ENCODE measurements at regions not wholly inside any gene's neighbourhood (a gene's known extent, or its start where the extent isn't known, plus 50 kb on each side); places are given as distances from the start of the nearest gene placed in this dataset.
A peak's percentile ranks its signal among the peaks of the same experiment; 100 is the strongest.

- DNase-seq = no peak
These were observed 1062.5 kb downstream of the BCL11A start for GRCh38 chr2:59490994-59491393.

GRCh38 chr2:59490192-59490591, 1063.3 kb downstream of the BCL11A start:
- no peak for DNase-seq

- DNase-seq = no peak
These were observed 1068.8 kb downstream of the BCL11A start for GRCh38 chr2:59484673-59485072.

GRCh38 chr2:59463426-59463825, 1090.0 kb downstream of the BCL11A start:
- no peak for DNase-seq

GRCh38 chr2:59462422-59463197, 1090.8 kb downstream of the BCL11A start:
- DNase-seq = no peak

- DNase-seq = no peak
These were observed 1092.3 kb downstream of the BCL11A start for GRCh38 chr2:59461127-59461526.

GRCh38 chr2:59458800-59459199, 1094.7 kb downstream of the BCL11A start:
- no peak for DNase-seq

- no peak for DNase-seq
These were observed 1097.2 kb downstream of the BCL11A start for GRCh38 chr2:59456285-59456684.

GRCh38 chr2:59449274-59449673, 1104.2 kb downstream of the BCL11A start:
- no peak for DNase-seq

- no peak for DNase-seq
These were observed 1113.0 kb downstream of the BCL11A start for GRCh38 chr2:59440491-59440890.

- no peak for DNase-seq
These were observed 1117.8 kb downstream of the BCL11A start for GRCh38 chr2:59435635-59436034.

- no peak for DNase-seq
These were observed 1124.5 kb downstream of the BCL11A start for GRCh38 chr2:59428940-59429339.

GRCh38 chr2:59427980-59428379, 1125.5 kb downstream of the BCL11A start:
- no peak for DNase-seq

GRCh38 chr2:59425247-59425646, 1128.2 kb downstream of the BCL11A start:
- no peak for DNase-seq

- peak; percentile 72 for DNase-seq
These were observed 1139.5 kb downstream of the BCL11A start for GRCh38 chr2:59413751-59414570.

- DNase-seq = no peak
These were observed 1154.3 kb downstream of the BCL11A start for GRCh38 chr2:59399126-59399525.

GRCh38 chr2:59398081-59398480, 1155.4 kb downstream of the BCL11A start:
- no peak for DNase-seq

- no peak for DNase-seq
These were observed 1154.0 kb upstream of the FANCL start for GRCh38 chr2:59395119-59395518.

GRCh38 chr2:59391896-59392295, 1150.8 kb upstream of the FANCL start:
- DNase-seq = no peak

GRCh38 chr2:59390581-59390980, 1149.5 kb upstream of the FANCL start:
- DNase-seq = no peak

- no peak for DNase-seq
These were observed 1148.1 kb upstream of the FANCL start for GRCh38 chr2:59389240-59389639.

- no peak for DNase-seq
These were observed 1144.8 kb upstream of the FANCL start for GRCh38 chr2:59385971-59386370.

GRCh38 chr2:59383473-59383872, 1142.3 kb upstream of the FANCL start:
- no peak for DNase-seq

- DNase-seq = no peak
These were observed 1137.0 kb upstream of the FANCL start for GRCh38 chr2:59378127-59378526.

All from NCI-H2107 (cell line).